ENCODE measurements at regions not wholly inside any gene's neighbourhood (a gene's known extent, or its start where the extent isn't known, plus 50 kb on each side); places are given as distances from the start of the nearest gene placed in this dataset.

GRCh38 chr13:40130871-40131636 is 475.6 kb downstream of the COG6 start:
- intact Hi-C loops (cut with DNase I; ENCODE audit: low total_unique reads): no loop called here
- Histone ChIP-seq H3K27me3 (no peaks in the 10 kb centered on the region), H3K9me3 (no peaks in the 10 kb centered on the region), H3K36me3 (ENCODE audit: low read depth, missing control alignments) (no peaks in the 10 kb centered on the region), H3K4me1 (no peaks in the 10 kb centered on the region), H3K27ac (no peak overlapping the region), H3K4me3 (no peak overlapping the region)
- no peak for DNase-seq
- 70 to 82% methylated on average over 6 of the region's 6 CpGs for WGBS, 2 donors
- no peak for TF ChIP-seq POLR2A (IDR thresholded peaks at IDR 0.05)
- TF ChIP-seq, protein P1, sequence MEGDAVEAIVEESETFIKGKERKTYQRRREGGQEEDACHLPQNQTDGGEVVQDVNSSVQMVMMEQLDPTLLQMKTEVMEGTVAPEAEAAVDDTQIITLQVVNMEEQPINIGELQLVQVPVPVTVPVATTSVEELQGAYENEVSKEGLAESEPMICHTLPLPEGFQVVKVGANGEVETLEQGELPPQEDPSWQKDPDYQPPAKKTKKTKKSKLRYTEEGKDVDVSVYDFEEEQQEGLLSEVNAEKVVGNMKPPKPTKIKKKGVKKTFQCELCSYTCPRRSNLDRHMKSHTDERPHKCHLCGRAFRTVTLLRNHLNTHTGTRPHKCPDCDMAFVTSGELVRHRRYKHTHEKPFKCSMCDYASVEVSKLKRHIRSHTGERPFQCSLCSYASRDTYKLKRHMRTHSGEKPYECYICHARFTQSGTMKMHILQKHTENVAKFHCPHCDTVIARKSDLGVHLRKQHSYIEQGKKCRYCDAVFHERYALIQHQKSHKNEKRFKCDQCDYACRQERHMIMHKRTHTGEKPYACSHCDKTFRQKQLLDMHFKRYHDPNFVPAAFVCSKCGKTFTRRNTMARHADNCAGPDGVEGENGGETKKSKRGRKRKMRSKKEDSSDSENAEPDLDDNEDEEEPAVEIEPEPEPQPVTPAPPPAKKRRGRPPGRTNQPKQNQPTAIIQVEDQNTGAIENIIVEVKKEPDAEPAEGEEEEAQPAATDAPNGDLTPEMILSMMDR (IDR thresholded peaks at IDR 0.05): no peak

DNA sequence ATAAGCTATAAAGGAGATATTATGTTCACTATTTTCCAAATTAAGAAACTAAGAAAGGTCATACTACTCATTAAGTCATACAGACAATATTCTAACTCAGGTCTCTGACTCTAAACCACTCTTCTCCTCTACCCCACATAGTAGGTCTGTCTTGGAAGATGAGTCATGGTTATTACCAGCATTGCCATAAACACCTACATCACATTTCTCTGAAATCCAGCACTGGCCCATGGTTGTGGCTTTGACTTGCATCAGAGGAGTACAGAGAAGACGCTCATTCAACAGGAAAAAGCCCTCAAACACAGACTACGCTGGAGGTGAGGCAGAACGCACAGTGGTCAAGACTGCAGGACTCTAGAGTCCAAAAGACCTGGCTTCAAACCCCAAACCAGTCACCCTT is 476.8 kb downstream of the COG6 start:
- no peaks in the 10 kb centered on the region for H3K27me3 ChIP-seq
- intact Hi-C loops (cut with DNase I; ENCODE audit: low total_unique reads): no loop called here
- no peaks in the 10 kb centered on the region for H3K9me3 ChIP-seq
- no peak for DNase-seq
- no peaks in the 10 kb centered on the region for H3K36me3 ChIP-seq (ENCODE audit: low read depth, missing control alignments)
- no peaks in the 10 kb centered on the region for H3K4me1 ChIP-seq
- no peak overlapping the region for H3K27ac ChIP-seq
- TF ChIP-seq, protein P1 (IDR thresholded peaks at IDR 0.05): no peak
- TF ChIP-seq POLR2A (IDR thresholded peaks at IDR 0.05): no peak
- WGBS, 2 donors: 95 to 98% methylated on average over 3 of the region's 3 CpGs
- H3K4me3 ChIP-seq: no peak overlapping the region

- WGBS, 2 donors: 85 to 93% methylated on average over 2 of the region's 2 CpGs
- Histone ChIP-seq H3K9me3 (no peaks in the 10 kb centered on the region), H3K27ac (no peak overlapping the region), H3K4me1 (no peaks in the 10 kb centered on the region), H3K27me3 (no peaks in the 10 kb centered on the region), H3K36me3 (ENCODE audit: low read depth, missing control alignments) (no peaks in the 10 kb centered on the region), H3K4me3 (no peak overlapping the region)
- intact Hi-C loops (cut with DNase I; ENCODE audit: low total_unique reads): no loop called here
- no peak for DNase-seq
- no peak for TF ChIP-seq POLR2A (IDR thresholded peaks at IDR 0.05)
- TF ChIP-seq, protein P1 (IDR thresholded peaks at IDR 0.05): no peak
These were observed 481.4 kb downstream of the COG6 start for GRCh38 chr13:40136896-40137295.

DNA sequence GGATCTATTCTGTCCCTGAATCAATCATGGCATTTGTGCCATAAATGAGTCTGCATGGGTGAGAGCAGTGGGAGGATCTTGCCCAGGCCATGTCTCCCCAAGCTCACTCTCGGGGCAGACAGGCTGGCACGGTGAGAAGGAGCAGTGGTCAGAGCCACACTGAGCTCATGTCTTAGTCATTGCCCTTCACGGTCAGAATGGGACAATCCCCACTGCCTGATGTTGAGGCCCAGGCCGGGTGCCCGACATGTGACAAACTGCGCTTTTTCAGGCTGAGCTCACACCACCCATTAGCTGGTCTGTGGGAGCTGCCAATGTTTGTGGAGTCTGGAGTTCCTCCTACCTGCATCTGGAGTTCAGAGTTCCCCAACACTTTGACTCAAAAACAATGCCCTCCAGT is 481.9 kb downstream of the COG6 start:
- TF ChIP-seq POLR2A (IDR thresholded peaks at IDR 0.05): no peak
- TF ChIP-seq, protein P1 (IDR thresholded peaks at IDR 0.05): no peak
- no peaks in the 10 kb centered on the region for H3K36me3 ChIP-seq (ENCODE audit: low read depth, missing control alignments)
- H3K9me3 ChIP-seq: no peaks in the 10 kb centered on the region
- intact Hi-C loops (cut with DNase I; ENCODE audit: low total_unique reads): no loop called here
- DNase-seq: no peak
- 95 to 98% methylated on average over 6 of the region's 6 CpGs for WGBS, 2 donors
- no peak overlapping the region for H3K27ac ChIP-seq
- no peaks in the 10 kb centered on the region for H3K4me1 ChIP-seq
- no peak overlapping the region for H3K4me3 ChIP-seq
- H3K27me3 ChIP-seq: no peaks in the 10 kb centered on the region
